ENCODE measurements at regions not wholly inside any gene's neighbourhood (a gene's known extent, or its start where the extent isn't known, plus 50 kb on each side); places are given as distances from the start of the nearest gene placed in this dataset.

GRCh38 chr2:57934659-57935058 is 111.9 kb upstream of the VRK2 start:
- Histone ChIP-seq H3K27ac (no peak overlapping the region), H3K4me3 (no peak overlapping the region), H3K4me1 (no peaks in the 10 kb centered on the region), H3K9me3 (peaks cover 0 to 36% (median 3%) of the 10 kb centered on the region in 4 donors), H3K27me3 (no peaks in the 10 kb centered on the region), H3K36me3 (no peaks in the 10 kb centered on the region)
- TF ChIP-seq EP300 (IDR thresholded peaks at IDR 0.05) = no peak
- TF ChIP-seq CTCF (IDR thresholded peaks at IDR 0.05) = no peak
- no peak for TF ChIP-seq POLR2A (IDR thresholded peaks at IDR 0.05)
- no peak for DNase-seq (ENCODE audit: low spot score in 2 of 2)

GRCh38 chr2:57936216-57936615 is 110.4 kb upstream of the VRK2 start:
- H3K4me3 ChIP-seq = no peak overlapping the region
- no peaks in the 10 kb centered on the region for H3K4me1 ChIP-seq
- H3K36me3 ChIP-seq = no peaks in the 10 kb centered on the region
- TF ChIP-seq POLR2A (IDR thresholded peaks at IDR 0.05) (no peak), EP300 (IDR thresholded peaks at IDR 0.05) (no peak), CTCF (IDR thresholded peaks at IDR 0.05) (no peak)
- WGBS, 2 donors = 76 to 85% methylated on average over 1 of the region's 1 CpG
- no peak overlapping the region for H3K27ac ChIP-seq
- H3K27me3 ChIP-seq = no peaks in the 10 kb centered on the region
- peaks cover 0 to 29% (median 2%) of the 10 kb centered on the region in 4 donors for H3K9me3 ChIP-seq
- no peak for DNase-seq (ENCODE audit: low spot score in 2 of 2)

- Histone ChIP-seq H3K9me3 (peaks cover 0 to 20% (median 0%) of the 10 kb centered on the region in 4 donors), H3K27me3 (no peaks in the 10 kb centered on the region), H3K36me3 (no peaks in the 10 kb centered on the region), H3K4me1 (no peaks in the 10 kb centered on the region), H3K27ac (no peak overlapping the region), H3K4me3 (no peak overlapping the region)
- WGBS, 2 donors = 35 to 62% methylated on average over 3 of the region's 3 CpGs
- no peak for TF ChIP-seq POLR2A (IDR thresholded peaks at IDR 0.05)
- no peak for TF ChIP-seq CTCF (IDR thresholded peaks at IDR 0.05)
- TF ChIP-seq EP300 (IDR thresholded peaks at IDR 0.05) = no peak
- DNase-seq (ENCODE audit: low spot score in 2 of 2) = no peak
These were observed 109.2 kb upstream of the VRK2 start for GRCh38 chr2:57937456-57937855.

- no peak overlapping the region for H3K27ac ChIP-seq
- no peaks in the 10 kb centered on the region for H3K27me3 ChIP-seq
- H3K4me1 ChIP-seq = no peaks in the 10 kb centered on the region
- TF ChIP-seq POLR2A (IDR thresholded peaks at IDR 0.05) (no peak), CTCF (IDR thresholded peaks at IDR 0.05) (no peak), EP300 (IDR thresholded peaks at IDR 0.05) (no peak)
- H3K36me3 ChIP-seq = no peaks in the 10 kb centered on the region
- H3K9me3 ChIP-seq = no peaks in the 10 kb centered on the region
- H3K4me3 ChIP-seq = no peak overlapping the region
- 84 to 95% methylated on average over 1 of the region's 1 CpG for WGBS, 2 donors
- no peak for DNase-seq (ENCODE audit: low spot score in 2 of 2)
These were observed 104.8 kb upstream of the VRK2 start for GRCh38 chr2:57941816-57942215.

GRCh38 chr2:57943315-57943714 is 103.3 kb upstream of the VRK2 start:
- Histone ChIP-seq H3K27ac (no peak overlapping the region), H3K9me3 (no peaks in the 10 kb centered on the region), H3K36me3 (no peaks in the 10 kb centered on the region), H3K4me1 (no peaks in the 10 kb centered on the region), H3K27me3 (no peaks in the 10 kb centered on the region), H3K4me3 (no peak overlapping the region)
- no peak for DNase-seq (ENCODE audit: low spot score in 2 of 2)
- TF ChIP-seq CTCF (IDR thresholded peaks at IDR 0.05) (no peak), POLR2A (IDR thresholded peaks at IDR 0.05) (no peak), EP300 (IDR thresholded peaks at IDR 0.05) (no peak)

Measured in tibial nerve (tissue), 4 donors.